GM20000 (cell line): ENCODE measurements at regions not wholly inside any gene's neighbourhood (a gene's known extent, or its start where the extent isn't known, plus 50 kb on each side); places are given as distances from the start of the nearest gene placed in this dataset.

Source experiments
- DNase-seq: peaks from one replicate; pipeline ENCODE4 v3.0.0; 2012; ENCODE audit warnings: low spot score
- CTCF ChIP-seq: IDR thresholded peaks from 2 replicates; pipeline ENCODE4 v1.5.1; 2012; ENCODE audit warnings: mild to moderate bottlenecking, control low read depth; ENCODE audit errors: extremely low read depth, missing control alignments

- DNase-seq = no peak
These were observed 817.9 kb upstream of the NEGR1 start for GRCh38 chr1:73100216-73100615.

GRCh38 chr1:73097917-73098316 lies 815.6 kb upstream of the NEGR1 start:
- no peak for DNase-seq

More at GRCh38 chr1:73100216-73100615, 817.9 kb upstream of the NEGR1 start:
- no peak for TF ChIP-seq CTCF

GRCh38 chr1:73096841-73097240 lies 814.5 kb upstream of the NEGR1 start:
- TF ChIP-seq CTCF = no peak
- no peak for DNase-seq

More at GRCh38 chr1:73097917-73098316, 815.6 kb upstream of the NEGR1 start:
- TF ChIP-seq CTCF = no peak

- DNase-seq = no peak
These were observed 810.0 kb upstream of the NEGR1 start for GRCh38 chr1:73092383-73092782.

GRCh38 chr1:73066866-73067265 lies 784.5 kb upstream of the NEGR1 start:
- TF ChIP-seq CTCF = no peak
- DNase-seq = no peak

More at GRCh38 chr1:73092383-73092782, 810.0 kb upstream of the NEGR1 start:
- TF ChIP-seq CTCF = no peak

GRCh38 chr1:73065339-73066041 lies 783.2 kb upstream of the NEGR1 start:
- DNase-seq = no peak

More at GRCh38 chr1:73065339-73066041, 783.2 kb upstream of the NEGR1 start:
- no peak for TF ChIP-seq CTCF
